ENCODE measurements at regions not wholly inside any gene's neighbourhood (a gene's known extent, or its start where the extent isn't known, plus 50 kb on each side); places are given as distances from the start of the nearest gene placed in this dataset.

DNA sequence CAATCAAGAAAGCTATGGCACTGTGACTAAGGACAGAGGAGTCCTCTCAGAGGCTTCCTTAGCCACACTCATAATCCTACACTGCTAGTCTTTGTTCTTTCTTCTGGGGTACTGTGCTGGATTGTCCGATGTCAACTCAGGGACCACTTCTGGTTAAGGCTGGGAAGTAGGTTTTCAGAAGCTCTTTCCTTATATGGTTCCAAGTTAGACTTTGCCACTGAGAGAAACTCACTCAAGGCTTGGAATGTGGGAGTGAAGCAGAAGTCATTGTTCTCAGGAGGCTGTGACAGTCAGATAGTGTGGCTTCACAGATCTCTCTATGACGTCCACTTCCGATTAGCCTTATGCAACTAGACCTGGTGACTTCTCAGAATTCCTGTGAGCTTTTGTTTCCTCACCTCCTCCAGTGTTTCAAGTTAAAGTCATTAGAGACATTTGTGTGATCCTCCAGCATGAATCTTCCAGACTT is 317.3 kb upstream of the F9 start:
- TF ChIP-seq, protein P1, sequence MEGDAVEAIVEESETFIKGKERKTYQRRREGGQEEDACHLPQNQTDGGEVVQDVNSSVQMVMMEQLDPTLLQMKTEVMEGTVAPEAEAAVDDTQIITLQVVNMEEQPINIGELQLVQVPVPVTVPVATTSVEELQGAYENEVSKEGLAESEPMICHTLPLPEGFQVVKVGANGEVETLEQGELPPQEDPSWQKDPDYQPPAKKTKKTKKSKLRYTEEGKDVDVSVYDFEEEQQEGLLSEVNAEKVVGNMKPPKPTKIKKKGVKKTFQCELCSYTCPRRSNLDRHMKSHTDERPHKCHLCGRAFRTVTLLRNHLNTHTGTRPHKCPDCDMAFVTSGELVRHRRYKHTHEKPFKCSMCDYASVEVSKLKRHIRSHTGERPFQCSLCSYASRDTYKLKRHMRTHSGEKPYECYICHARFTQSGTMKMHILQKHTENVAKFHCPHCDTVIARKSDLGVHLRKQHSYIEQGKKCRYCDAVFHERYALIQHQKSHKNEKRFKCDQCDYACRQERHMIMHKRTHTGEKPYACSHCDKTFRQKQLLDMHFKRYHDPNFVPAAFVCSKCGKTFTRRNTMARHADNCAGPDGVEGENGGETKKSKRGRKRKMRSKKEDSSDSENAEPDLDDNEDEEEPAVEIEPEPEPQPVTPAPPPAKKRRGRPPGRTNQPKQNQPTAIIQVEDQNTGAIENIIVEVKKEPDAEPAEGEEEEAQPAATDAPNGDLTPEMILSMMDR (IDR thresholded peaks at IDR 0.05) = no peak
- TF ChIP-seq POLR2A (IDR thresholded peaks at IDR 0.05) (no peak), POLR2AphosphoS5 (IDR thresholded peaks at IDR 0.05) (no peak), EP300 (IDR thresholded peaks at IDR 0.05; ENCODE audit: low read depth) (no peak)
- H3K4me1 ChIP-seq = no peaks in the 10 kb centered on the region
- no peak overlapping the region for H3K4me3 ChIP-seq
- no peak for DNase-seq
- H3K27me3 ChIP-seq = no peaks in the 10 kb centered on the region
- WGBS, 2 donors (ENCODE audit: low coverage in 1 of 2) = 69% methylated on average over 3 of the region's 3 CpGs; no CpG with 5 or more reads in 1 of the 2 donors
- H3K27ac ChIP-seq = no peak overlapping the region
- no peaks in the 10 kb centered on the region for H3K9me3 ChIP-seq
- in situ Hi-C loops (cut with MboI; ENCODE audit: low pct_ligation_motif_present in 1 of 4, low pct_unique_long_range_greater_than_20kb in 1 of 4, low sequenced_read_pairs in 3 of 4) = no loop called here
- intact Hi-C loops (cut with DNase I; ENCODE audit: low total_unique reads) = no loop called here
- H3K36me3 ChIP-seq = no peaks in the 10 kb centered on the region

DNA sequence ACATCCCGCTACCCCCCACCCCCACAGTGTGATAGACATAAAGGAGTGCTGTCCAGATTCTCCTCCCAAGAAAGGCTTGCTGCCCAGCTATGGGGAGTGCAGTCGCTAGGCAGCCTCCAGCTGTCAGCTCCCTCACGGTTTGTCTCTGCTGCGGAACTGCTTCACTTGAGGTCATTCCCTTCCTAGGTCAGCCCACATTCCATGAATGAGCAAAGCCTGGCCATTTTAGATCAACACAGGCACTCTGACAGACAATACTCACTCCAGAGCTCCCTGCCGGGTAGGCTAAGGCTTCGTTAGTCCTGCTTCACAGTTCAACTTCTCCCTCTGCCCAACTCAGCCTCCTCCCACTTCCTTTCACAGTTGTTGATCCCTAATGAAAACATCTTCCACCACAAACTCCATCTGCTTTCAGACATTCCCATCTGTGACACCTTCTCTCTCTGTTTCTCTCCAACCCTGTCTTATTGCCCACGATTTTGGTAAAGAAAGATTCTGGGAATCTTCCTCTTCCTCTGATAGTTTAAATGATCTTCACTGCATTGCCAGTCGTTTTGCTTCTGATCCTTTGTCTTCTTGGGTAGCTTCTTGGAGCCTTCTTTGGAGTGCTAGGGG is 318.9 kb upstream of the F9 start:
- Histone ChIP-seq H3K27me3 (peaks cover 2% of the 10 kb centered on the region), H3K4me1 (no peaks in the 10 kb centered on the region), H3K27ac (no peak overlapping the region), H3K9me3 (no peaks in the 10 kb centered on the region), H3K36me3 (no peaks in the 10 kb centered on the region), H3K4me3 (no peak overlapping the region)
- intact Hi-C loops (cut with DNase I; ENCODE audit: low total_unique reads) (no loop called here), in situ Hi-C loops (cut with MboI; ENCODE audit: low pct_ligation_motif_present in 1 of 4, low pct_unique_long_range_greater_than_20kb in 1 of 4, low sequenced_read_pairs in 3 of 4) (no loop called here)
- TF ChIP-seq, protein P1 (IDR thresholded peaks at IDR 0.05) = no peak
- no peak for TF ChIP-seq POLR2AphosphoS5 (IDR thresholded peaks at IDR 0.05)
- TF ChIP-seq EP300 (IDR thresholded peaks at IDR 0.05; ENCODE audit: low read depth) = no peak
- no peak for TF ChIP-seq POLR2A (IDR thresholded peaks at IDR 0.05)
- no peak for DNase-seq
- WGBS, 2 donors (ENCODE audit: low coverage in 1 of 2) = 40% methylated on average over 8 of the region's 8 CpGs; no CpG with 5 or more reads in 1 of the 2 donors

DNA sequence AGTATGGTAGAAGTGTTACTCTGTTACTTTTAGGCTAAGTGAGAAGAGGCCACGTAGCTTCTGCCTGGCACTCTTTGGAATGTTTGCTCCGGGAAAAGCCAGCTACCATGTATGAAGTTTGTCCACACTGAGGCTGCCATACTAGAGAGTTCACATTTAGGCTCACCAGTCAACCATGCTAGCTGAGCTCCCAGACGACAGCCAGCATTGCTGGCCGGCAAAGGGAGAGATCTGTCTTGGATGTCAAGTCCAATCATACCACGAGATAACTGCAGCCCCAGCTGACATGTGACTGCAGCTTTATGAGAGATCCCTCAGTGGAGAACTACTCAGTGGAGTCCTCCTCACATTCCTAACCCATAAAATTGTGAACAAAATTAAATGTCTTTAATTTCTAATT is 321.2 kb upstream of the F9 start:
- H3K4me1 ChIP-seq = peaks cover 0 to 3% (median 0%) of the 10 kb centered on the region in 4 donors
- H3K27ac ChIP-seq = no peak overlapping the region
- no peaks in the 10 kb centered on the region for H3K9me3 ChIP-seq
- H3K27me3 ChIP-seq = peaks cover 22% of the 10 kb centered on the region
- intact Hi-C loops (cut with DNase I; ENCODE audit: low total_unique reads) (no loop called here), in situ Hi-C loops (cut with MboI; ENCODE audit: low pct_ligation_motif_present in 1 of 4, low pct_unique_long_range_greater_than_20kb in 1 of 4, low sequenced_read_pairs in 3 of 4) (no loop called here)
- no peak for DNase-seq
- TF ChIP-seq POLR2A (IDR thresholded peaks at IDR 0.05) (no peak), POLR2AphosphoS5 (IDR thresholded peaks at IDR 0.05) (no peak), EP300 (IDR thresholded peaks at IDR 0.05; ENCODE audit: low read depth) (no peak)
- TF ChIP-seq, protein P1 (IDR thresholded peaks at IDR 0.05) = no peak
- 79% methylated on average over 5 of the region's 5 CpGs; no CpG with 5 or more reads in 1 of the 2 donors for WGBS, 2 donors (ENCODE audit: low coverage in 1 of 2)
- H3K36me3 ChIP-seq = no peaks in the 10 kb centered on the region
- H3K4me3 ChIP-seq = no peak overlapping the region

DNA sequence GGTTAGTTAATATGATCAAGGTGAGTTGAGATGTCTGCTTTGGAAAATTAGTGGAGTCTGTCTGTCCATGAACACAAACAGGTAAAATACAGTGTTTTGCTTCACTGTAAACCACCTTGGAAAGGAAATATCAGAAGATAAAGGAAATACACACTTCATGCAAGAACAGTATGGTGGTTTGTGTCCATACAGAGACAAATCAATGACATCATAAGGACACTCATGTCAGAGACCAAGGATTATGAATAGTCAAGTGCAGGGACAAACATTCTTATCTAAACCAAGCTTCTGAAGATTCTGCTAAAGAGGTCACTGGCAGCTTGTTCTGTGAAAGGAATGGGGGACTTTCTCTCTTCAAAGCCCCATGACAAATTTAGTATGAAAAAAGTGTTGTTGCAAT is 322.9 kb upstream of the F9 start:
- no peaks in the 10 kb centered on the region for H3K36me3 ChIP-seq

More for the DNA sequence above, 322.9 kb upstream of the F9 start:
- in situ Hi-C loops (cut with MboI; ENCODE audit: low pct_ligation_motif_present in 1 of 4, low pct_unique_long_range_greater_than_20kb in 1 of 4, low sequenced_read_pairs in 3 of 4) = no loop called here
- intact Hi-C loops (cut with DNase I; ENCODE audit: low total_unique reads) = no loop called here
- no peak overlapping the region for H3K27ac ChIP-seq
- H3K27me3 ChIP-seq = peaks cover 35% of the 10 kb centered on the region
- no peaks in the 10 kb centered on the region for H3K9me3 ChIP-seq
- TF ChIP-seq POLR2A (IDR thresholded peaks at IDR 0.05) (no peak), POLR2AphosphoS5 (IDR thresholded peaks at IDR 0.05) (no peak), EP300 (IDR thresholded peaks at IDR 0.05; ENCODE audit: low read depth) (no peak)
- TF ChIP-seq, protein P1 (IDR thresholded peaks at IDR 0.05) = no peak
- H3K4me3 ChIP-seq = no peak overlapping the region
- DNase-seq = no peak
- H3K4me1 ChIP-seq = peaks cover 0 to 3% (median 0%) of the 10 kb centered on the region in 4 donors

Data from transverse colon (tissue), 4 donors.